SIG-M5 (cell line): ENCODE measurements at regions not wholly inside any gene's neighbourhood (a gene's known extent, or its start where the extent isn't known, plus 50 kb on each side); places are given as distances from the start of the nearest gene placed in this dataset.

Experiments used
- DNase-seq: peaks from one replicate; lab custom pipeline; 2025; lab: John Stamatoyannopoulos, UW

DNA sequence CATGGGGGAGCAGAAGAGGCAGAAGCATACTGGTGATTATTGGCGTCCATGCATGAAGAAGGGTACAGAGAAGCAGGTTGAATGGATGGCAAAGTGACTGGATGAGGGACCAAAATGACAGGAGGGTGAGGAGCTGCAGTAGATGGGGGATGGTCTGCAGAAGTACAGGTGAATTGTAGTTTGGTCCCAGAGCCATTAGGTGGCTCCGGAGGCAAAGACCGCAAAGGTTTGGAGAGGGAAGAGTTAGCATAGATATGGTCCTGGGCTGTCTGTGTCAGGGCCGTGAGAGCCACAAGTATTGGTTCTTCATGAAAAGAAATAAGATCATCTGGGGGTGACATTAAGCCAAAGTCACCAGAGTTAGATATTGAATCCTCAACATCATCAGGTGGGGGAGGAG, 59.0 kb upstream of the ZNF726 start:
- no peak for DNase-seq

GRCh38 chr19:23851966-23852365, 62.7 kb upstream of the ZNF726 start:
- DNase-seq = no peak

GRCh38 chr19:23832717-23833327, 74.1 kb upstream of the ZNF681 start:
- DNase-seq = no peak

GRCh38 chr19:23823952-23824389, 65.3 kb upstream of the ZNF681 start:
- peak; percentile 6 for DNase-seq

GRCh38 chr19:23822735-23823134, 64.0 kb upstream of the ZNF681 start:
- no peak for DNase-seq

DNA sequence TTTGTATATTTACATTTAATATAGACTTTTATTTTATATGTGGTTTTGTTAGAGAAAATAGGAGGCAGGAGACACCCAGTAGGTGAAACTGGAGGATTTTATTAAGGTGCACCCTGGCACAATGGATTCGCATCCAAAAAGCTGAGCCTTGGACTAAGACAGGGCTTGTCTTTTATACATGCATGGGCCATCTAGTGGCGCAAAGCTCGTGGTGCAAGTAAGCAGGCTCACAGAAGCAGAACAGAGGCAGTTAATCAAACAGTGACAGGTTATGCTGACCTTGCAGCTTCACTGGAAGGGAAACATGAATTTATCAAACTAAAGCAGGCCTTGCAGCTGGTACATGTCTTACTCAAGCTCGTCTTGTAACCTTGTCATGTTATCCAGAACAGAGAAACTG, 58.8 kb upstream of the ZNF681 start:
- DNase-seq = no peak

- DNase-seq = no peak
These were observed 51.8 kb upstream of the ZNF681 start for GRCh38 chr19:23810496-23810895.
